ENCODE measurements at regions not wholly inside any gene's neighbourhood (a gene's known extent, or its start where the extent isn't known, plus 50 kb on each side); places are given as distances from the start of the nearest gene placed in this dataset.

DNA sequence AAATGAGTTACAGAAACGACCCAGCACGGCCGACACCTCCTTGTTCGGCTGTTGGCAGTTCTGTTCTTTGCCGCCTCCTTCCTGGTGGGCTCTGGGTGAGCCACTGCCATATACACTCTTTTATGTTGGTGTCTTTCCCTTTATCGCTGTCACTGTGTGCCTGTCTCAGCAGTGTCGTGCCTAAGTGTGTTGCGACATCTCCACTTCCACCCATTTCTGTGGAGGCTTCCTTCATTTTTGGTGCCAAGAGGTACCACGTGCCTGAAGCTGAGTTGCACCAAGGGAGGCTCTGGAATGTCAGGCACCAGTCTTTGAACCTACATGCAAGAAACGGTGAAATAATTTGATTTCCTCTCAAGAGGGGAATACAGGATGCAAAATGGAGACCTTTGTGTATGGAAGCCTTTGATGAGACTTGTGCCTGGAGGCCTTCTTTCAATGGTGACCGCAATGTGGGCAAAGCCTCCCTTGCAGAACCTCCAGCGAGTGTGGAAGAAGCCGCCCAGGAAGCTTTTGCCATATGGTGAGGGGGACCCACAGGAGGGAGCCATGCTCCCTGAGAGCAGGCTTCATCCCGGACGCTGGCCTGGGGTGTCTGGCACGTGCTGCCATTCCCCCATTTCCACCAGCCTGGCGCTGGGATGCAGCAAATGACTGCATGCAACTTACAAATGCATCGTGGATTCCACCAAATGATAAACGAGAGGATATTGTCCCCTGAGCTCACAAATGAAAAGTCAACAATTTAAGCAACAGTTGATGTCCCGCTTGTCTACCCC lies 136.2 kb downstream of the TEX29 start:
- no peak for DNase-seq

- DNase-seq, result no peak
Measured at GRCh38 chr13:111458001-111458531, 137.6 kb downstream of the TEX29 start.

DNA sequence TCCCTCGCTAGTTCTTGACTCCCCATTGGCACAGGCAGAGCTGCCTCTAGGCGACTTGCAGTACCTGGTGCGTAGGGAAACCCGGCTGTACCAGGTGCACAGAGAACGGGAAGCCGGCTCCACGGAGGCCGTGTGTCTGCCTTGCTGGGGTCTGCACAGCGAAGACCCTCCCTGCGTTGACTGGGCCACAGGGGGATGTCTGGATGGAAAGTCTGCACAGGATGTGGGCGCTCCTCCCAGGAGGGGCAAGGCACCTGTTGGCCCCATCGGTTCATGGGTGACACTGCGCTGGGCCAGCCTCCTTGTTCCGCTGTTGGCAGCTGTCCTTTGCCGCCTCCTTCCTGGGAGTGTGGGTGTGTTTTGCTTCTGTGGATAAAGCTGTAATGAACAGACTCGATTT lies 138.3 kb downstream of the TEX29 start:
- no peak for DNase-seq

DNA sequence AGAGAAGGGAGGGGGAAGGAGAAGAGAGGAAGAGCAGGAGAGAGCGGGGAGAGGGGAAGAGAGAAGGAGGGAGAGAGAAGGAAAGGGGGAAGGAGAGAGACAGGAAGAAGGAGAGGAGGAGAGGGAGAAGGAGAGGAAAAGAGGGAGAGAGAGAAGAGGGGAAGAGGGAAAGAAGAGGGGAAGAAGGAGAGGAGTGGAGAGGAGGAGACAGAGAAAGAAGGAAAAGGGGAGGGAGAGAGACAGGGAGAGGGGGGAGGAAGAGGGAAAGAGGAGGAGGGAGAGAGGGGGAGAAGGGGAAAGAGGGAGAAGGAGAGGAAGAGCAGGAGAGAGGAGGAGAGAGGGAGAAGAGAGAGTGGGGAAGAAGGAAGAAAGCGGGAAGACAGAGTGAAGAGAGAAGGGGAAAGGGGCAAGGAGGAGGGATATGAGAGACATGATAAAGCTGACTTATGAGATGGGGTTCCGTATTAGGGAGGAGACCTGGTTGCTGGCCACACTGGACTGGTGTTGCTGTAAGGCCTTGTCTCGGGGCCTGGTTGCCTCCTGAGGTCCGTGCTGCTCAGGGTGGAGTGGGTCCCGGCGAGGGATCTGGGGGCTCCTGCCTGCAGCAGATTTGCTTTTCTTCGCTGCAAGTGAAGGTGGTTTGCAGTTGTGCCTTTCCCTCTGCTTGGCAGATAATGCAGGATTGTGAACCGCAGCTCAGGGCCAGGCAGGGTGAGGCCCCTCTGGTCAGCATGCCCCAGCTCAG lies 139.5 kb downstream of the TEX29 start:
- no peak for DNase-seq

DNA sequence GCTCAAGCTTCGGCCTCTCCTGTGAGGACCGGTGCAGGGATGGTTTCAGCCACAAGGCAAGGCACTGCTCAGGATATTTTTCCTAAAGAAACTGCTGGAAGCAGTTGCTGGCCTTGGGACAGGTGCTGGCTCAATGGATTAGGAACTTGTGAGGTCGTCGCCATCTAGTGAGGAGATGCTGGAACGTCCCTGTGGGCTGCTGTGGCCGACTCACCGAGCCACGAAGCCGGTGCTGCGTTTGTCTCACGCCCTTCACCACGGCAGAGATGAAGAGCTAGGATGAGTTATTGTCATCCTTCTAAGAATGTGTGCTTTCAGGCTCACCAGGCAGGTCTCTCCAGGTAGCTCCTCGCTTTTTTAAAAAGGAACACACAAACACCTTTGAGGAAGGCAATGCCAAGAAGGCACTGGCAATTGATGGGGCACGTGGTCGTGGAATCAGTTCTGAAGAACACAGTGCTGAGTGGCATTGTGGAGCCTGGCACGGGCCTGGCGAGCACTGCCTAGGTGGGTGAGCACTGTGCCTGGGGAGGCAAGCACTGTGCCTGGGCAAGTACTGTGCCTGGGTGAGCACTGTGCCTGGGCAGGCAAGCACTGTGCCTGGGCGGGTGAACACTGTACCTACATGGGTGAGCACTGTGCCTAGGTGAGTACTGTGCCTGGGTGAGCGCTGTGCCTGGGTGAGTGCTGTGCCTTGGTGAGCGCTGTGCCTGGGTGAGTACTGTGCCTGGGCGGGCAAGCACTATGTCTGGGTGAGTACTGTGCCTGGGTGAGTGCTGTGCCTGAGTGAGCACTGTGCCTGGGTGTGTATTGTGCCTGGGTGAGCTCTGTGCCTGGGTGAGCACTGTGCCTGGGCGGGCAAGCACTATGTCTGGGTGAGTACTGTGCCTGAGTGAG lies 140.4 kb downstream of the TEX29 start:
- peak; percentile 27 for DNase-seq

GRCh38 chr13:111461445-111462149 lies 141.2 kb downstream of the TEX29 start:
- DNase-seq, result no peak

- no peak for DNase-seq
Measured at GRCh38 chr13:111462221-111462764, 141.9 kb downstream of the TEX29 start.

DNA sequence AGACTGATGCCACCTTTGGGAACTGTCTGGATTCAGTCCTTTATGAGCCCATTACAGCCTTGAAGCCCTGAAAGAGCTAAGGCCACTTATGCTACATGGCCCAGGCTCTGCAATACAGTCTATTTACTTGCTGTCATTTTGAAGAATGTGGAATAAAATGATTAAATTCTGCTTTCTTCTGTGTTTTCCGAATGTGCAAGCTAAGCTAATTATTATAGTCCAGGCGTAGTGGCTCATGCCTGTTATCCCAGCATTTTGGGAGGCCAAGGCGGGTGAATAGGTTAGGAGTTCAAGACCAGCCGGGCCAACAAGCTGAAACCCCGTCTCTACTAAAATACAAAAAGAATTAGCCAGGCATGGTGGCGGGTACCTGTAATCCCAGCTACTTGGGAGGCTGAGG lies 142.5 kb downstream of the TEX29 start:
- no peak for DNase-seq

- DNase-seq, result no peak
Measured at GRCh38 chr13:111467111-111467890, 146.9 kb downstream of the TEX29 start.

DNA sequence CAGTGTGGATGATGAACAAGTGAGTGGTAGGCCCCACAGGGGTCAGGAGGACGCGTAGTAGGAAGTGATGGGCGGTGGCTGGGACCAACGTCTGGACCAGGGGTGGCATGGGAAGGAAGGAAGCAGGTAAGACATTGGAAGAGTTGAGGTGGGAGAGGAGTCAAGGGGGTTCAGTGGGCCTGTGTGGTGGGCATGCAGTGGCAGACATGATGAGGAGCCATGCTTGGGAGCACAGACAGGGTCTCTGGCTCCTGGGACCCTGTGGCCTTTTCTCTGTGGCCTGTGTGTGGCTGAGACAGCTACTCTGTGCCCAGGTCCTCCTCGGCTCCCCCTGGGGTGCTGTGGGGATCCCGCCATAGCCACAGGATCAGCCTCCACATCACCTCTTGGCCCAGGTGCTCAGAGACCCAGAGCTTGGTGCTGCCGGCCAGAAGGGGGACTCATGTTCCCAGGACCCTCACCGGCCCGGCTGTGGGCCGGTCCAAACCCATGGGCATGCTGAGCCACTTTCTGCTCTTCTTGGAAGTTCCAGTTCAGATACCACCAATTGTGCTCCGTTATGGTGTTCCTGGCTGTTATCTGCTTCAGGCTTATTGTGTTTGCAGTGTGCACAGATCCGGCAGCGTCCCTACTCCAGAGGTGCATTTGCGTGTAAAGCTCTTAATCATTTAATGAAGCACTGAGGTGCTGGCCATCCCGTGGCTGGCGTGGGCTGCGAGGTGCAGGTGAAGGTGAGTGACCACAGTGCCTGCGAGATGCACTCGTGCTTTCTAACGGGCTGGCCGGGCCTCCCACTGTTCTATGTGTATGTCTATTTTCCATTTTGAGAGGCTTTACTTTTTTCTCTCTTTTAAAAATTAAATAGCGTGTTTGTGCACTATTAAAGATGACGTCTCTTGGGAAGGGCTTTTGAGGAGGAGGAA lies 147.9 kb downstream of the TEX29 start:
- DNase-seq, result no peak

DNA sequence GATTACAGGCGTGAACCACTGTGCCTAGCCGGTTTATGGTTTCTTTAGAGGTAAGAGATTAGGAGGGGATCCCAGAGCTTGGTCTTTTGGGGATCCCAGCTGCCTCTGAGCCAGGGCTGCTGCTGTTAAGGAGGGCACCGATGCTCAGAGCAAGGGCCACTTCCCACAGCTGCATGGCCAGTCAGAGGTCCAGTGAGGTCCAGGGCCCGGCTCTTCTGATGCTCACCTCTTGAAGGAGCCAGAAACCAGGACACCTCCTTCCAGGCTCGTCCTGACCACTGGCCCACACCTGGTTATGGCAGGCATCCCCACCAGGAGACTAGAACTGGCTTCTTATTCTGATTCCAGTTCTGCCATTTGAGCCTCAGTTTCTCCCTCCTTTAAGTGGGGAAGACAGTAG lies 149.0 kb downstream of the TEX29 start:
- DNase-seq, result no peak

- DNase-seq, result no peak
Measured at GRCh38 chr13:111469916-111470506, 149.6 kb downstream of the TEX29 start.

DNA sequence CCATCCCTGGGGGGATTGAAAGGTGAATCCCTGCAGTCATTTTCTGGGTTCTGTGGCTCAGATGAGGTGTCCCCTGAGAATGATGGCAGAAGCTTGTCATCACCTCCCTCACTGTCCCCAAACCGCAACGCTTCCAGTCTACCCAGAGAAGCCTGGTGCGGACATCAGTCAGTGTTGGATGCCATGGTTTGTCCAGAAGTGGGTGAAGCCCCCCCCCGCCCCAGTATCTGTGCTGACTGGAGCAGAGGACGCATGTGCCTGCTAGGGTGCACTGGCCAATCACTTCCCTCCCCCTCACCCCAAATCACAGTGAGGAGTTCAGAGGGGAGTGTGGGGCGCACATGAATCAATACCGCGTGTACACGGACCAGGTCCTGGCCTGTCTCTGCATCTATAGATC lies 150.5 kb downstream of the TEX29 start:
- no peak for DNase-seq

- no peak for DNase-seq
Measured at GRCh38 chr13:111472083-111472482, 151.6 kb downstream of the TEX29 start.

DNA sequence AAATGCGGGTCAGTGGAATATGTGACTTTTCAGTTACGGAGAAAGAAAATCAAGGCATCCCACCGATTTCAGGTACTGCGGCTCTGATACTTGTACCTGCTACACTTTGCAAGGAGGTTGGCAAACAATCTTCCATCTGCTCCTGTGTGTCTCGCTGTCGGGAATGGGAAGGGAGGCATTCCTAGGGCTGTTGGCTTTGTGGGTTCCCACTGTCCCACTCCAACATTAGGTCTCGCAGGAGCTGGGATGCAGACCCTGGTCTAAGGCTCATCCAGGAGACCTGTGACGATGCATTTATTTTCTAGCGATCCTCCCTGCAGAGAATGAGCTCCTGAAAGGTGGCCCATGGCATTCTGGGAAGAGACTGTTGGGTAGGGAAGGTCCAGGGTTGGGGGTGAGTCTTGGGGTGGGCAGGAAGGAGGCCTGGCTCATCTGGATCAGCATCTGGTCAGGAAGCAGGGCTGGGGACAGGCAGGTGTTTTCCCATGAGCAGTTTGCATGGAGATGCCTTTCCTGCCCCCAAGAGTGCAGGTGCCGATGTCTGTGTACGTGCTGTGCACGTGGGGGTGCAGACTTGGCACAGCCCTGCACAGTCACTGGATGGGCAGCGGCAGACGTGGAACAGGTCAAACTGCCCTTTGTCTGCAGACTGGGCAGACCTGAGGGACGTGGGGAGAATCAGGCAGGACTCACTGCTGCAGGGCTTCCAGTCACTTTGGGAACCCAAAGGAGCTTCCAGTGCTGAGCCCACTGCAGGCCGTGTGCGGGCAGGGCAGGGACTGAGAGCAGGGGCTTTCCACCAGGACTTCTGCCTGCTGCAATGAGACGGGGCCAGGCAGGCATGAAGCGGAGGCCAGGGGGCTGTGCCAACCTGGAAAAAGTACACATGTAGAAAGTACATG lies 152.4 kb downstream of the TEX29 start:
- no peak for DNase-seq

DNA sequence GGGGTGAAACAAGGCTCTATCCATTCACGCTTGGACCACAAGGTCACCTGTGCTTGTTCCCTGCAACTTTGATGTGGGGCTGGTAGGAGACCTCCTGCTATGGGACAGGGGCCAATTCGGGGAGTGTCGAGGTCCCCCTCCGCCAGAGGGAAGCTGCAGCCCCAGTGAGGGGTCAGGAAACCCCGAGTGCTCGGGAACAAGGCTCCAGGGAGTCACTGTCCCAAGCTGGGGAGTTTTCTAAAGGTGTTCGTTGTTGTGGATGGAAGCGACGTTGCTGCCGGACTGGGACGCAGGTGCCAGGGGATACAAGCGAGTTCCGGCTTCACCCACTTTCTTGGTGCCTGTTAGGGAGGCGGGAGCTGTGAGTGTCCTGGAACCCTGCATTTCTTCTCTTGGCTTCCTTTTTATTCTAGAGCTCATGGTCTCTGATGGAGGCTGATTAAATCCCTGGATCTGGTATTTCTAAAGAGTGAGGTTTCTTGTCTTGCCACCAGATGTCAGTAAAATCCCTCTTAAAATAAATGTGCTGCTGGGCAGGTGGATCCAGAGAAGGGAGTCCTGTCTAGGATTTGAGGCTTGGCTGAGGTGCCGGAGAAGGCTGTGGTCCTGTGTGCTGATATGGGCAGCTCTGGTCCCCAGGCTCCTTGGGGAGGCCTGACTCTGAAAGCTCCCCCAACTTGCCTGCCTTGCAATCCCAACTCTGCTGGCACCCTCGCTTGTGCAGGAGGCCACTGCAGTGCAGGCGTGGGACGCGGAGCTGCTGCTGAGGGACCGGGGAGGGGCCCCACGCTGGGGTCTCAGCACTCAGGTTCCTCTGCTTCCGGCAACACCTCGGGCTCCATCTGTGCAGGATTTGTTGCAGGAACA lies 153.9 kb downstream of the TEX29 start:
- DNase-seq, result peak; percentile 46

- DNase-seq, result no peak
Measured at GRCh38 chr13:111475488-111475887, 155.0 kb downstream of the TEX29 start.

DNA sequence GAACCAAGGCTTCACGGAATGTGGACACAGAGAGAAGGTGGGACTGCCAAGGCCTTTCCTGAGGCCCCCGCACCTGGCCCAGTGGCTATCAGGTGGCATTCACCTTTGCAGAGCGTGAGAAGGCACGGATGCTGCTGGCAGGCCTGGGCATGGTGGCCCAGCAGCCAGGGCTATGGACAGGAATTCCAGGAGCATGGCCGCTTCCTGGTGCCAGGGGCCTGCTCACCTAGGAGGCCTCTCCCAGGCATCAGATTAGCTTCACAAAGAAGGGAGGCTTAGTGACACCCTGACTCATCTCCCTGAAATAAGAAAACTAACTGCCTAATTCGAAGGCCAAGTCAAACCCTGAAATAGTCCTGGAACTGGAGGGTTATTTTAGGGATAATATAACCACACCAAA lies 155.8 kb downstream of the TEX29 start:
- no peak for DNase-seq
